T-helper 2 cell (primary cell): ENCODE measurements at regions not wholly inside any gene's neighbourhood (a gene's known extent, or its start where the extent isn't known, plus 50 kb on each side); places are given as distances from the start of the nearest gene placed in this dataset.

Experiments
- DNase-seq, 5 experiments: peaks; one replicate each; pipeline versions ENCODE4 v3.0.0 to v3.0.0-alpha.2; 2012 to 2022

GRCh38 chr11:26048271-26048670, 283.7 kb upstream of the ANO3 start:
- no peak for DNase-seq

DNA sequence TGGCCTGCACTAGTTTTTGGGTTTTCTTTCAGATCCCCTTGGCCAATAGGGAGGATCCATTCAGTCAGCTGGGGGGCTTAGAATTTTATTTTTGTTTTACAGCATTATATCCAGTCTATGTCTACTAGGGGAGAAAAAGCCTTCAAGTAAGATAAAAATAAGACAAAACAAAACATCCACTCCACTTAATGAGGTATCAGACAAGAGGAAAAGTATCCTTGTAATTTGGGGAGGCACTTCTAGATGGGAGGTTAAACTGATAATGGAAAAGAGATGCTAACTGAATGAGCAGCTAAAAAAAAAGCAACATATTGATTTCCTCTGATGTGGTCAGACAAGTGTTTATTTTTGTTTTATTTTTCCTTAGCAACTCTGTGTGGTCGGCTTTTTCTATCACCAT, 278.0 kb upstream of the ANO3 start:
- no peak for DNase-seq

- no peak for DNase-seq
These were observed 269.3 kb upstream of the ANO3 start for GRCh38 chr11:26062660-26063059.

GRCh38 chr11:26063915-26064314, 268.0 kb upstream of the ANO3 start:
- no peak for DNase-seq

DNA sequence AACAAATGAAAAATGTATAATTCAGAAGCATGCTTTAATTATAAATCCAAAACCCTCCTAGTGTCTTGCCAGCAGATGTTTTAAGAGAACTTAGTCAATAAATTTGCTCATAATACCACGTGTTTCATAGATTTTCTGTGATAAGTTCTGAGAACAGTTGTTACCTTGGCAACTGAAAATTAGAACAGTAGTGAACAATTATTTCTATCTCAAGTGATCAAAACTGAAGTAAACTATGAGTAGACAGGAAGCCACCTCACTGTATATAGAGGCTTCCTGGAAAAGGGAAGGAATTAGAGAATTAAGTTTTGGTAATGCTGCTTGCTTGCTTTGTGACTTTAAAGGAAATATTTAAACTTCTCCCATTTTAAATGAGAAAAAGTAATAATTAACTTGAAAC, 266.0 kb upstream of the ANO3 start:
- DNase-seq, result peak in 1 of 5 experiments; percentile 1

DNA sequence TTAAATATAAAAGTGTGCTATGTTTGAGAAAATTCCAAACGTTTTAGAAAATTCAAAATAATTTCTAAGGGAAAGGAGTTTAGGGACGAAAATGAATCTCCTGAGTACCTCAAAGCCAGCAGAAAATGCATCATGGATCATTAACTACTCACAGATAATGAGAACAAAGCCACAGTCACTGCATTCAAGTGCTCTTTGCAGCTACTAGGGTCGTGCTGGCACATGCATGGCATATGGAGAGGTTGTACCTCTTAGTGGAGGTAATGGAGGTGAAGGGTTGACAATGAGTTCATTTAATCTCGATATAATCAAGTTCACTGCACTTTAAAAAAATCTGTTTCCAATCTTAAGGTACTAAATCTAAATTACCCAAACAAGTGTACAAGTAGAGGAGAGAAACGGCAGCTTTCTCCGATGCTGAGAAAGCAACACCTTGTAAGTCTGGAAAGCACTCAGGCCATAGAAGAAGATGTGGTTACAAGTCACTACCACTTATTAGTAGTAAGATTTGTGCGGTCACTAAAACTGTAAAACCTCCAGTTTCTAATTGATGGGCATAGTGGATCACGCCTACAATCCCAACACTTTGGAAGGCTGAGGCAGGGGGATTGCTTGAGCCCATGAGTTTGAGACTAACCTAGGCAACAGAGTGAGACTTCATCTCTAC, 261.1 kb upstream of the ANO3 start:
- no peak for DNase-seq

DNA sequence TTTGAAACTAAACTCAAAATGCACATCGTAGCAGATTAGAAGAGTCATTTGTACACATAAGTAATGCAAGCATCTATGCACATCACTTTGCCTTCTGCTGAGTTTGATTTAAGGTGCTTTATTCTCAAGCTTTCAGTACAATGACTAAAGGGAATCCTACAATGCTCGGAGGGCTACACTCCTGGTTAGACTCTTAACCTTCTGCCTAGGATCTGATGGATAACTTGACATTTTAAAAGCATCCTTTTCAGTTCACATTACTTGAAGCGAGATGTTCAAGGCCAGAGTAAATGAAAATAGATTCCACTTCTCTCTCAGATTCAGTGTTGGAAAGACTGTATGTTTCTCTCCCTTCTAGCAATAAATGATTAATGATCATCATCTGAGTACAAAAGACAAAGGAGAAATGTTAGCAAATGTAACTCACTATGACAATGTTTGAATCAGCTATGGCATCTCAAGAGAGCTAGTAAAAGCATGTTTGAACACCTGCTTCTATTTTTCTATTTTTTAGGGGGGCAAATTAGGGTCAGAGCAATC, 259.2 kb upstream of the ANO3 start:
- DNase-seq, result no peak

DNA sequence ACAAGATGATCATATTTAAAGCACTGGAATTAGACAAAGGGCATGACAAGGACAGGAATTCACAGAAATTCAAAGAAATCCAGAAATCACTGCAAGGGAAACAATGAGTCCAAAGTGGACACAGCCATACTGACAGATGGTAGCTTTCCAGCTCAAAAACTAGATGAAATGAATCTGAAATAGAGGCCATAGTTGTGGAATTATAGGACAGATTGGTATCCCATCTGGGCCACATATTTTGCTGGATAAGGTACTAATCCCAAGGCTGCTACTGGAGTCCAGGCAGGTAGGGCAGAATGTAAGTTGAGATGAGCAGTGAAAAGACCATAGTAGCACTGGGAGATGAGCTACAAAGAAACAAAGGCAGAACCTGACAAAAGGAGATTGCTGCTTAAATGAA, 258.3 kb upstream of the ANO3 start:
- DNase-seq, result no peak

DNA sequence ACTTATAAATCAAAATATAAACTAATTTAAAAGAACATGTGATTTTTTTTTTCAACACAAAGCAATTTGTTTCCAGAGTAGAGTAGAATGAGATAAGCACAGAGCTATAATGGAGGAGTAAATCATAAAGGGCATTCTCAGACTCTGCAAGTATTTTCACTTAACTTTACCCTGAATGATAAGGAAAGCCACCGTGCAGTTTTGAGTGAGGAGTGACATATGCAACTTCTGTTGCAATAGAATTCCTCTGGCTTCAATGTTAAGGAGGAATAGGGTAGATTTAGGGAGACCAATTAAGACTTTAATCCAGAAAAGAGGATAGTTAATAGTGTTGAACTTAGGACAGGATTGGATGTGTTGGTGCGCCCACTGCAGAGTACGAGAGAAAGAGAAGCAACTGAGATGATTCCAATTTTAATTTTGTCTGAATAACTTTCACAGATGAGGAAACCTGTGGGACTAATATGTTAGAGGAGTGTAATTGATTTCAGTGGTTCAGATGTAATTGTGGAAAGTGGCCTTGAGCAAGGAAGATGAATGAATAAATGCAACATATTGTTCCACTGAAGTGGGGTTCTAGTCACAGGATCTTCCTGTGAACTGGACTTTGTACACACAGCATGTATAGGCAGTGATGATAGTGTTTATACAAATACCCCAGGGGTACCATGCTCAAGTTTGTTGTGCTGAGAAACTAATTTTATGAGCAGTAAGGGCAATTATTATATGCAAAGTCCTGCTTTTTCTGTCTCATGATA, 255.5 kb upstream of the ANO3 start:
- DNase-seq, result no peak

- no peak for DNase-seq
These were observed 253.6 kb upstream of the ANO3 start for GRCh38 chr11:26078231-26078821.

DNA sequence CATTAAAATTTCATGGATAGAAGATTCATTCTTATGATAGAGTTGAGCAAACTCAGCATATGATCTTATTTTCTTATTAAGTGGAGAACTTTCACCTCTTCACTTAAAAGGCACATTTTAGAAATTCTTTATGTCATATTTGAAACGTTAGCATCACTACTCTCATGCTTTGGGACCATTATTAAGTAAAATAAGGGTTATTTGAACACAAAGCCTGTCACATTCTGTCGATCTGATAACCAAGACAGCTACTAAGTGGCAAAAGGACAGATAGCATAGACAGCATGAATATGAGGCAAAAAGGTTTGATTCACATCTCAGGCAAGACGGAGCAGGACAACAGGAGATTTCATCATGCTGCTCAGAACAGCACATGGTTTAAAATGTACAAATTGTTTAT, 247.6 kb upstream of the ANO3 start:
- DNase-seq, result no peak

GRCh38 chr11:26086028-26086427, 245.9 kb upstream of the ANO3 start:
- DNase-seq, result no peak

DNA sequence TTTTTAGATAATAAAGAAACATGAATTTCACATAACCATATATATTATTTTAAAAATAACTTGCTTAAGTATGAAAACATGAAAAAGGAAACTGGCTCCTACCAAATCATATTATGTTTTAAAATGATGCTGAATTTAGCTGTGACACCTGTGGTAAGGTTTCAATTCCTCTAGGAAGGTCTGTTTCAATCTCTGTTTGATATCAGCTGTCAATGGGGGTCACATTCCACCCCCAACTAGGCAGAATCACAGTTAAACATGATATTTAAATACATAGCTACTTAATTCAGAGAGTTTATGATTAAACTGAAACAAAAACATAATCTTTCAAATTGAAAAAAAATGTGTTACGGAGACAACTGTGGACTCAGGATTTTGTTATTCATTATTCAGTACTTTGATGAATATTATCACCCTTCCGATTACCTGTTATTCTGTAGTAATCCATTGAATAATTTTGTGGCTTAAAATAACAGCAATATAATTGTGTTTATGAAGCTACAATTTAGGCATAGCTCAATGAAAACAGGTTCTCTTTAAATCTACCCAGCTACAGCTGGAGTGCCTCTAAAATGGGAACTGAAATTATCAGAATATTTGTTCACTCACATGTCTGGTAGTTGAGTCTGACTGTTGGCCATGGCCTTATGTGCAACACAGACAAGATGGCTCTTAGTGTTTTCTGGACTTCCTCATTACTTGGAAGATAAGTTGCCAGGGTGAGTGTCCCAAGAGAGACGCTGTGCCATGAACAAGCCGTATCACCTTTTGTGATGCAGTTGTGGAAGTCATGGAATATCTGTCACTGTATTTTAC, 244.6 kb upstream of the ANO3 start:
- no peak for DNase-seq

DNA sequence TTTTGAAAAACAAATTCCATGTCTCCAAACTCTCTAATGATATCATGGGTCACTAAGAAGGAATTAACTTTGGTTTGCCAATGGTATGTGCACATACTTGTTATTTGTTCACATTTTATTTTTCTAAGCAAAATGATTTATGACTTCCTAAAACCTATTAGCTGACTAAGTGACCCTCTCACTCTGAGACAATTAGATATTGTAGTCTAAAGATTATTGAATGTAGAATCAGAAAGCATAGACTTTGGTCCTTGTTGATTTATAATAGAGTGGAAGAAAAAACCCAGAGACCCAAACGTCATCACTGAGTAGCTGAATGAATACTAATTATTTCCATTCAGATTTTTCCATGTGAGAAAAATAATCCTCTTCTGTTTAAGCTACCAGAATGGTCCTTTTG, 243.5 kb upstream of the ANO3 start:
- no peak for DNase-seq

GRCh38 chr11:26090651-26091050, 241.3 kb upstream of the ANO3 start:
- DNase-seq, result no peak

DNA sequence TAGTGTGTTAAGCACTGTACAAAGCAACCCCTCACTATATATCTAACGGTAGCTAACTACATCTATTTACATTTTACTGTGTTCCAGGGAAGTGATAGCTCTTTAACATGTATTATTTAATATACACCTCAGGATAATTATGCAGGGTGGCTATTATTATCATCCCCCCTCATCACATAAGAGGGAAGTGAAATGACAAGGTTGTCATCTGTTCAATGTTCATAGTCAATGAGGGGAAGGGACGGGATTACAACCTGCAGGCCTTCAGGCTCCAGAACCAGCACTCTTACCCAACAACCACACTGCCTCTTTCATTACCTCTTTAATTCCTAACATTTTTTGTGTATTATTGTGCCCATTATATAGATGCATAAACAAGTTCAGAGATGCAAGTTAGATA, 238.7 kb upstream of the ANO3 start:
- DNase-seq, result no peak

- no peak for DNase-seq
These were observed 236.6 kb upstream of the ANO3 start for GRCh38 chr11:26095340-26095739.

DNA sequence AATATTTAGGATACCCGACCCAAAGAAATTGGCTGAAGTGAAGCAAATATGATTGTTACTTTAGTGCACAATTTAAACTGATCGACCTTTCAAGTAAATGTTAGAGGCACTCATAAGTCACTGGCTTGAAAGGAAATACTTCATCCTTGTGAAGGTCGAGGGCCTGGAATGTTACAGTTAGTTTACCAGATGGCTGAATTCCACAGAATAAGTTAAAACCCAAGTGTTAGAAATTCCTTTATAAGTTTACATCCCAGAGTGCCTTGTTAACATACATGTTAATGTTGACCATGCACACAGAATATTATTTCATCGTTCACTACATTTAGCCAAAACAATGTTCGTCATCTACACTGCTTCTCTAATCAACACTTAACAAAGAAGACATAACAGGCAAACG, 235.5 kb upstream of the ANO3 start:
- no peak for DNase-seq

GRCh38 chr11:26102325-26102724, 229.6 kb upstream of the ANO3 start:
- no peak for DNase-seq

GRCh38 chr11:26105762-26106423, 226.0 kb upstream of the ANO3 start:
- DNase-seq, result no peak

DNA sequence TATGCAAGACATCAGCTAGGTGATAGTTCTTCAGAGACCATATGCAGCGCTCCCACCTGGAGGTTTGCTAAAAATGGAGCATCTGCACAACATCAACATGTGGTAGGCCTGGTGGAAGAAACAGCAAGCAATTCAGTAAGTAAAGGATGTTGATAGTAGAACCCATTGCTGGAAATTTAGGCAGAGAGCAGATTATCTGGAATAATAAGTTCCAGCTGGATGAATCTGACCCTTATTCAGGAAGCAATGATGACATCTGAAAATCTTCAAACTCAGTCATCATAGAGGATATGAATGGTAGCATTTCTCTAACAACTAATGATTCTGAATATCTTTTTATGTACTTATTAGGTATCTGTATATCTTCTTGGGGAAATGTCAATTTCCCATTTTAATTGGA, 225.2 kb upstream of the ANO3 start:
- DNase-seq, result no peak

DNA sequence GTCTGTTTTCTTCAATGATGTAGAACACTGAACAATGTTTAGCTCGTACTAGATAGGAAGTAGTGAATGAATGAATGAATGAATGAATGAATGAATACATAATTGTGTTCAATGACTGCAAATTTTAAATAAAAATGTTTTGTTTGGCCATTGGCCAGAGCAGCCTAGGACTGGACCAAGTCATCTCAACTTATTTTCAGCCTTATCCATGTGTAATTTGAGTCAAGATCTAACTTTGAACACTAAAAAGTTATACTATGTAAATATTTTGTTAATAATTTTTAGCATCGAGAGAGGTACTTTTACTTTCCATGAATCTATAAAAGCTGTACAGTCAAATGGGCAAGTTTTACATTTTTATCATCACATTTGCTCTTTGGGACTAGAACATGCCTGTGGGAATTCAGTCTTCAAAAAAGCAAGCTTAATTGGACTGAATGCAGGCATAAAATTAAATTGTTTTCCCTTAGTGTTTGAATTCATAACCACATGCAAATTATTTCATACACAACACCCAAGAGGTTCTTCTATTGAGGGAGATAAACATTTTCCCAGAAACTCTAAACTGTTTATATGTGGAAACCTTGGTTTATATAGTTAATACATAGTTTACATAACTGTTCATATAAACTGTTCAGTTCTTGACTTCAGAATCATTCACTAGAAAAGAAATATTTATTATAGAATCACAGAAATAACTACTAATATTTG, 222.1 kb upstream of the ANO3 start:
- DNase-seq, result no peak
